Bronchial epithelial cell (primary cell): ENCODE measurements at regions not wholly inside any gene's neighbourhood (a gene's known extent, or its start where the extent isn't known, plus 50 kb on each side); places are given as distances from the start of the nearest gene placed in this dataset.
A peak's percentile ranks its signal among the peaks of the same experiment; 100 is the strongest.
"Not testable (repeated sequence)": the region's sequence is repeated elsewhere in the genome, so short reads cannot be mapped to it uniquely, and the experiment has no call there.

Experiments
- DNase-seq: peaks from one replicate; pipeline ENCODE4 v3.0.0-alpha.2; 2010; ENCODE audit warnings: low read depth
- FAIRE-seq: peaks from 2 replicates; lab custom pipeline; 2011; peaks lifted over from hg19 to GRCh38; lab: Jason Lieb, UNC
- H3K27me3 ChIP-seq: 2 replicates; pipeline ENCODE4 v1.5.1; 2011; ENCODE audit warnings: low read length; ENCODE audit not compliant: control insufficient read depth, insufficient read depth
- H3K36me3 ChIP-seq: 2 replicates; pipeline ENCODE4 v1.5.1; 2011; ENCODE audit warnings: low read length; ENCODE audit not compliant: control insufficient read depth, insufficient read depth
- H3K4me3 ChIP-seq: 2 replicates; pipeline ENCODE4 v1.5.1; 2011; ENCODE audit warnings: mild to moderate bottlenecking, low read depth, low read length, control low read depth
- TF ChIP-seq, protein P1 (sequence below): IDR thresholded peaks from 2 replicates; pipeline ENCODE4 v1.5.1; 2011; ENCODE audit warnings: mild to moderate bottlenecking, moderate library complexity, low read length, control low read depth, inconsistent platforms; ENCODE audit not compliant: insufficient read depth, severe bottlenecking

DNA sequence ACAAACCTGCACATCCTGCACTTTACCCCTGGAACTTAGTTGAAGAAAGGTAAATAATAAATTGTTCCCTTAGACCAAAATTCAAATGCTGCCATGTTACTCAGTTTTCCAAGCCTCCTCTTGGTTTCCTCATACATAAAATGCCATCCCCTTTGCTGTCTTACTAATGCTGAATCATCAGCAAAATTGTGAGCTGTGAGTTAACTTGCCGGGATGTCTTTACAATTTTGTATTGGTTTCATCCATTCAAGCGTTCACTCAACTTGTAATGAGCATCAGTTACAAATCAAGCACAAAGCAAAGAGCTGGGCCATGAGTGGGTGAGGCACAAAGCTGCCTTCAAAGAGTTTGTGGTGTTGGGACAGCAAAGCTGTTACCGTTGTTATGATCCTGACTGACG is 395.8 kb upstream of the ZMIZ1 start:
- DNase-seq (peak; percentile 62), FAIRE-seq (no peak)
- Histone ChIP-seq H3K4me3 (no peak overlapping the region), H3K27me3 (peaks cover 2% of the 10 kb centered on the region), H3K36me3 (no peaks in the 10 kb centered on the region)
- TF ChIP-seq, protein P1, sequence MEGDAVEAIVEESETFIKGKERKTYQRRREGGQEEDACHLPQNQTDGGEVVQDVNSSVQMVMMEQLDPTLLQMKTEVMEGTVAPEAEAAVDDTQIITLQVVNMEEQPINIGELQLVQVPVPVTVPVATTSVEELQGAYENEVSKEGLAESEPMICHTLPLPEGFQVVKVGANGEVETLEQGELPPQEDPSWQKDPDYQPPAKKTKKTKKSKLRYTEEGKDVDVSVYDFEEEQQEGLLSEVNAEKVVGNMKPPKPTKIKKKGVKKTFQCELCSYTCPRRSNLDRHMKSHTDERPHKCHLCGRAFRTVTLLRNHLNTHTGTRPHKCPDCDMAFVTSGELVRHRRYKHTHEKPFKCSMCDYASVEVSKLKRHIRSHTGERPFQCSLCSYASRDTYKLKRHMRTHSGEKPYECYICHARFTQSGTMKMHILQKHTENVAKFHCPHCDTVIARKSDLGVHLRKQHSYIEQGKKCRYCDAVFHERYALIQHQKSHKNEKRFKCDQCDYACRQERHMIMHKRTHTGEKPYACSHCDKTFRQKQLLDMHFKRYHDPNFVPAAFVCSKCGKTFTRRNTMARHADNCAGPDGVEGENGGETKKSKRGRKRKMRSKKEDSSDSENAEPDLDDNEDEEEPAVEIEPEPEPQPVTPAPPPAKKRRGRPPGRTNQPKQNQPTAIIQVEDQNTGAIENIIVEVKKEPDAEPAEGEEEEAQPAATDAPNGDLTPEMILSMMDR: no peak

DNA sequence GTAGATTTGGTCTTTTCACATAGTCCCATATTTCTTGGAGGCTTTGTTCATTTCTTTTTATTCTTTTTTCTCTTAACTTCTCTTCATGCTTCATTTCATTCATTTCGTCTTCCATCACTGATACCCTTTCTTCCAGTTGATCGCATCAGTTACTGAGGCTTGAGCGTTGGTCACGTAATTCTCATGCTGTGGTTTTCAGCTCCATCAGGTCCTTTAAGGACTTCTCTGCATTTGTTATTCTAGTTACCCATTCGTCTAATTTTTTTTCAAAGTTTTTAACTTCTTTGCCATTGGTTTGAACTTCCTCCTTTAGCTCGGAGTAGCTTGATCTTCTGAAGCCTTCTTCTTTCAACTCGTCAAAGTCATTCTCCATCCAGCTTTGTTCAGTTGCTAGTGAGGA is 387.6 kb upstream of the ZMIZ1 start:
- not testable (repeated sequence) for H3K27me3 ChIP-seq, H3K36me3 ChIP-seq, H3K4me3 ChIP-seq, FAIRE-seq, DNase-seq

DNA sequence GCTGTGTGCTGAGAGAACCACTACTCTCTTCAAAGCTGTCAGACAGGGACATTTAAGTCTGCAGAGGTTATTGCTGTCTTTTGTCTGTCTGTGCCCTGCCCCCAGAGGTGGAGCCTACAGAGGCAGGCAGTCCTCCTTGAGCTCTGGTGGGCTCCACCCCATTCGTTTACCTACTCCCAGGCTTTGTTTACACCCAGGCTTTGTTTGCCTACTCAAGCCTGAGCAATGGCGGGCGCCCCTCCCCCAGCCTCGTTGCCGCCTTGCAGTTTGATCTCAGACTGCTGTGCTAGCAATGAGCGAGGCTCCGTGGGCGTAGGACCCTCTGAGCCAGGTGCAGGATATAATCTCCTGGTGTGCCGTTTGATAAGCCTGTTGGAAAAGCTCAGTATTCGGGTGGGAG is 386.8 kb upstream of the ZMIZ1 start:
- not testable (repeated sequence) for H3K27me3 ChIP-seq, H3K36me3 ChIP-seq, FAIRE-seq, H3K4me3 ChIP-seq, DNase-seq

DNA sequence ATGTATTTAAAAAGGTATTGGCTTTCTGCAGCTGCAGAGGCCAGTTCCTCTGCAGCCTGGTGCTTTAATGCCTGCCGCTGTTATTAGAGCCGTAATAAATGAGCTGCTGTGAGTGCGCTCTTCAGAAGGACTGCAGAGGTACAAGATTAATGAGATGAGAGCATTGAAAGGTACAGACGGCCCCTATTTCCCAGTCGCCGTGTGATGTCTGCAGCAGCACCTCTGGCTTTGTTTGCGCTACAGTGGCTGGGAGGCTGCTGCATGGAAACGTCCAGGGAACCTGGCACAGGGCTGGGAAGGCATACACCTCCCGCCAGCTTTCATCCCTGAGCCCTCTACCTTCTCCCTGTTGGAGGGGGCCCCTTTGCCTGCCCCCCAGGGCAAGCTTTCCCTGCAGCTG is 383.8 kb upstream of the ZMIZ1 start:
- TF ChIP-seq, protein P1: no peak
- no peak for DNase-seq
- no peak for FAIRE-seq

DNA sequence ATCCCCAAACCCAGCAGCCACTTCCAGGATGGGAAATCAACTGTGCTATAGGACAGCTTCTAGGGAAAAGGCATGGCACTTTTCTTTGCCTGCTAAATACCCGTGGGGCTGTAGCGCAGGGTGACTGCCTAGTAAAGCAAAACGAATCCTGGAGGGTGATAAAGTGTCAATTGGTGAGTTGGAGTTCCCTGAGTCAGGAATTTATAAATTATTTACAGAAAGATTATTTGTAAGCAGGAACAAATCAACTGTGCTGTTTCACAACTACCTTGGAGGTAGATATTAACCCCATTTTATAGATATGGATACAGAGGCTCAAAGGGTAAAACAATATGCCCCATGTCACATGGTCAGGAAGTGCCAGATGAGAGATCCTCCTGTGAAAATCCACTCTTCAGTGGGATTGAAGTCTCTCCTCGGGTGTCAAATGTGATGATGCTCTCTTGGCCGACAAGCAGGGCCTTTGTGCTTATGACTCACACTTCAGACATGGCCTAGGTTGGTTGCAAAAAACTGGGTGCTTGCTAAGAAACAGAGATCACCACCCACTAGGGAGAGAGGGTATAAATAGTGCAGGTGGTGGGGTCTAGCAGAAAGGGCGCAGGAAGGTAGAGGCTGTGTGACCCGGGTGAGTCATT is 383.2 kb upstream of the ZMIZ1 start:
- FAIRE-seq (no peak), DNase-seq (peak; percentile 37)
- Histone ChIP-seq H3K27me3 (peaks cover 10% of the 10 kb centered on the region), H3K4me3 (no peak overlapping the region), H3K36me3 (no peaks in the 10 kb centered on the region)
- TF ChIP-seq, protein P1: no peak

More for the DNA sequence above, 383.8 kb upstream of the ZMIZ1 start:
- peaks cover 10% of the 10 kb centered on the region for H3K27me3 ChIP-seq
- H3K4me3 ChIP-seq: no peak overlapping the region
- no peaks in the 10 kb centered on the region for H3K36me3 ChIP-seq

DNA sequence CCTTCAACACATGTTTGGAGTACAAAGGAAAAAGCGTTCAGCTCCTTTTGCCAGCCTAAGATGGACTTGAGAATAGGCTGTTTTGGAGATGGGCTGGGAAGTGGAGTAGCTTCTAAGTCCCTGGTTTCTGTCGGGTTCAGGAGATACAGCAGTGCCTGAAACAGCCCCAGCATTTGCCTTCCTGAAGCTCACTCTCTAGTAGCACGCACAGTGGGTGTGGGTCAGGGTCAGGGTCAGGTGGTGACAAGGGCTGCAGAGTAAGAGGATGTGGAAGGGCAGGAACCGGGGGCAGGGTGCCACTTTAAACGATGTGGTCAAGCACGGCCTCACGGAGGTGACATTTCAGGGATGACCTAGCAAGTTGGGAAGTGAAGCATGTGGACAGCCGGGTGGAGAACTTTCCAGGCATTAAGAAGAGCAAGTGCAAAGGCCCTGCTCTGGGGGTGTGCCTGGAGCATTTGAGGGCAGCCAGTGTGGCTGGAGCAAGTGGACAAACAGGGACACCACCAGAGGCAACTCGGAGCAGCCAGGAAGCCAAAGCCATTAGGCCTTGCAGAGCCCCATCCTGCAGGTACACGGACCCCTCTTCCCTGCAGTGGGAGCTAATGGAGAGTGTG is 382.2 kb upstream of the ZMIZ1 start:
- H3K36me3 ChIP-seq: no peaks in the 10 kb centered on the region
- TF ChIP-seq, protein P1: no peak
- DNase-seq (no peak), FAIRE-seq (no peak)
- H3K27me3 ChIP-seq: peaks cover 10% of the 10 kb centered on the region
- no peak overlapping the region for H3K4me3 ChIP-seq

DNA sequence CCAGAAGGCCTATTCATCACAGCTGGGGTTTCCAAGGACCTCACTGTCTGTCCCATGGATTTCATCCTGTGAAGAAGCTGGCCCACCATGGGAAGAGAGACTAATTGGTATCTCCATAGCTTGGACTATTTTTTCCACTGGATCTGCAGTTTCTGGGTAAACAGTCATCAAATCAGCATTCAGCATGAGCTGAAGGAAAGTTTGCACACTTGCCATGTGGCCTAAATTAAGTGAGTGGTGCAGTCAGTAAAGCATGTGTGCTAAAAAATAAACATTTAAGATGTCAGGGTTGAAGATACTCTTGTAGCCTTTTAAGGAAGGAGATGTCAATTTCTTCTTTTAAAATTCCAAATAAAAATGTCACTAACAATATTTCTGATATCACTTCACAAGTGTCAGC is 381.1 kb upstream of the ZMIZ1 start:
- Histone ChIP-seq H3K36me3 (no peaks in the 10 kb centered on the region), H3K4me3 (no peak overlapping the region), H3K27me3 (peaks cover 10% of the 10 kb centered on the region)
- TF ChIP-seq, protein P1: no peak
- DNase-seq (no peak), FAIRE-seq (no peak)
